ENCODE measurements at regions not wholly inside any gene's neighbourhood (a gene's known extent, or its start where the extent isn't known, plus 50 kb on each side); places are given as distances from the start of the nearest gene placed in this dataset.
"Not testable (repeated sequence)": the region's sequence is repeated elsewhere in the genome, so short reads cannot be mapped to it uniquely, and the experiment has no call there.

DNA sequence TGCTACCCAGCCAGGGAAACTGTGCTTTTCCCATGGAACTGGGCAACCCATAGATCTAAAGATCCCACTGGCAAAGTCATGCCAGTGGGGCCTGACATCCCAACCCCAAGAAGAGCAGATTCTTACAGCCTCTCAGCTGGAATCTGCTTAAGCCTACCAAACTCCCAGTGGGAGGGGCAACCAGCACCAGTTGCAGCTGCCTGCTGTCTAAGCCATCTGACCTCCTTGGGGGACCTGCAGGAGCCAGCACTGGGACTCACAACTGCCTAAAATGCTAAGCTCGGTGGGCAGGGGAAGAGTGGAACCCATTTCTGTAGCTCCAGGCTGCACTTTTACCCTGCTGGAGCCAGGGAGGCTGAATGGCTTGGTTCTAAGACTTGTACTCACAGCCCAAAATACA, 770.7 kb upstream of the SLC8A1 start:
- DNase-seq (ENCODE audit: extremely low read depth in 1 of 2, low read depth in 1 of 2) = no peak

GRCh38 chr2:41234093-41234492, 782.2 kb upstream of the SLC8A1 start:
- DNase-seq (ENCODE audit: extremely low read depth in 1 of 2, low read depth in 1 of 2) = no peak

DNA sequence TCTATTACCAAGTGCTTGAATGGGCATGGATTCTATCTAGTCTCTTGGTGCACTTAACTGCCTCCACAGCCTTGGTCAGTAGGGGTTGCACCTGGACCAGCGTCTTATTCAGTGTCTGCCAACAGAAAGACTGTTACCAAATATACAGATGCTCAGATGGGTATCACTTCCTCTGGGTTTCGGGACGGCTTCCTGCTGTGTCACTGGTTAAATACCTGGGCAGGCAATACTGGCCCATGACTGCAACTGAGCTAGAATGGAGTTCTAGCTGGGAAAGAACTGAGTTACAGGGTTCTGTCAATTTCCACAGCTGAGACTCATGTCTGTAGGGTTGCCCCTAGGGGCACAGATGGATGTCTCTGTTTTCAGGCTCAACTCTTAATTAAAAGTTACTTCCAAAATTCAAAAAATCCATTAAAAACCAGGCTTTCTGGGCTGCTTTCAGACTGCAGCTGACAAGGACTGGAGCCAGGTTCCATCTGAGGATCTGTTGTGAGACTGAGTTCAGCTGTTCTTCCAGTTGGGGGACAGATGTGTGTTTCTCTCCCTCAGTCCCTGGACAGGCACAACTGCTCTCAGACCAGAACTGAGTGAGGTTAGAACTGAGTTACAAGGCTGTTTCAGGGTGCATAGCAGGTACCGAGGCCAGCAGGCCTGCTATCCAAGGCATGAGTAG, 789.6 kb upstream of the SLC8A1 start:
- no peak for DNase-seq (ENCODE audit: extremely low read depth in 1 of 2, low read depth in 1 of 2)

- no peak for DNase-seq (ENCODE audit: extremely low read depth in 1 of 2, low read depth in 1 of 2)
These were observed 790.1 kb upstream of the SLC8A1 start for GRCh38 chr2:41242001-41242331.

DNA sequence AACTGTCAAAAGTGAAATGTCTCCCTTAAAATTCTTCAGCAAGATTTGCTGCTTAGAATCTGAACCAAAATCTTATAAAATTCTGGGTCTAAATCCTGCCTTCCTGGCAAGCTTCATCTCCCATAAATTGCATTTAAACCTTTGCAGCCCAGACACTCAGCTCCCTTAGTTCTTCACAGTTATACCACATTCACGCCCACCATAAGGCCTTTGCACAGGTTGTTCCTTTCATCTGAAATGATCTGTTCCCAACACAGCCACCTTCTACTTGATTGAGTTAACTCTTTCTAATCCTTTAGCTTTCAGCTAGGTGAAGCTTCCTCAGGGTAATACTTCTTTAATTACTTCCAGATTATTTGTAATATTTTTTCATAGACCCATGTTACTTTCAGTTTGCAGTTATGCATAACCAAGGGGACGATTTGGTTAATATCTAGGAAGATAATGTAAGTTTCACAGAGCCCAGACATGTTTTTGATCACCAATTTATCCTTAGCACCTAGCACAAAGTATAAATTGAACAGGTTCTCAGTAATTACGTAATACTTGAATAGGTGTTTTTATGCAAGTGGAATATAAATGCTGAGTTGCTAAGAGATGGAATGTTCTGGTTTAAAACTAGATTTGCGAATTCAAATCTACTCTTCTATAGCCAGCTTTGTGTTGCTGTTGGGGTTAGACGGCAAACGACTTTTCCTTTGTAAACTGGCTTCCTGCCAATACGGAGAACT, 779.7 kb upstream of the PKDCC start:
- no peak for DNase-seq (ENCODE audit: extremely low read depth in 1 of 2, low read depth in 1 of 2)

GRCh38 chr2:41283079-41283775, 764.6 kb upstream of the PKDCC start:
- DNase-seq (ENCODE audit: extremely low read depth in 1 of 2, low read depth in 1 of 2) = no peak

GRCh38 chr2:41293491-41293890, 754.3 kb upstream of the PKDCC start:
- DNase-seq (ENCODE audit: extremely low read depth in 1 of 2, low read depth in 1 of 2) = no peak

DNA sequence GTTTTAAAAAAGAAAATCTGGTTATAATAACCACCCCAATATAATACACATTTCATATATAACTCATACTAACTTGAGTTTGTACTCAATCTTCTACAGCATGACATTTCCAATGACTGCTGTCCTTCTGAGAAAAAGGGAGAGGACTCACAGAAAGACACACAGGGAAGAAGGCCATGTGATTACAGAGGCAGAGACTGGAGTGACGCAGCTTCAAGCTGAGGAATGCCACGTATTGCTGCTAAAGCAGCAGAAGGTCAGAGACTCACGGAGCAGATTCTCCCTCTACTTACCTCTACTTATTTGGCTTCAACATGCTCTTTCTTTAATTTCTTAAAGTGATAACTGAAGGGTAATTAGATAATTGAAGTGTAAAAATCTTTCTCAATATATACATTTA, 753.5 kb upstream of the PKDCC start:
- DNase-seq (ENCODE audit: extremely low read depth in 1 of 2, low read depth in 1 of 2) = no peak

DNA sequence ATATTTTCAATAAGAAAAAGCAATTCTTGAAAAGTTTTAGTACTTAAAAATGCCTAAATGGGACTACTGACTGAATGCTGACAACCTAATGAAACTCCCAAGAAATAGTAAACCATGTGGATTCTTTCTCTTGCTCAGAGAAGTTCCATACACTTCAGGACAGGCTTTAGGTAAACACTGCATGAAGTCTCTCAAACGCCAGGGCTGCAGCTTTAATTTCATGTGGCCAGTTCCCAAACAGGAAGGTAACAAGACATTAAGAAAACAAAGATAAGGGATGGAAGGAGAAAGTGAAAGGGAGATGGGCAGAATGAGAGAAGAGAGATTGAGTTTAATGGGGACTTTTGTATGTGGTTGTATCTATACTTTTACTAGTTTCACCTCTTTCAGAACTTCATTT, 734.7 kb upstream of the PKDCC start:
- no peak for DNase-seq (ENCODE audit: extremely low read depth in 1 of 2, low read depth in 1 of 2)

- DNase-seq (ENCODE audit: extremely low read depth in 1 of 2, low read depth in 1 of 2) = no peak
These were observed 733.2 kb upstream of the PKDCC start for GRCh38 chr2:41314511-41315070.

DNA sequence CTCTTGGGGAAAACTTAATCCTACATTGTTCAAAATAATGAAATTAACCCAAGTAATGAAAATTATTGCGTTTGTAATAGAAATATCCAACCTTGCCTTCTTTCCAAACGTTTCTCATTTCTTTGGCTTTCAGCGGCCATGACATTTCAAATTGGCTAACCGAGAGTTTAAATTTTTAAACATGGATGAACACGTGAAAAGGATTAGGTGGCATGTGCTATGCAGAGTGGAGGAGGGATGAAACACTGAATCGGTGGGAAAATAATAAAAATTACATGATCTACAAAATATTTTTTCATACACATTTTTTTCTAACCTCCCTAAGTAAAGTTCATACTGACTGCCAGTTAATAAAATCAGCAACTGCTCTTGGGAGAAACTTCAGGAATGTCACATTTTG, 728.4 kb upstream of the PKDCC start:
- DNase-seq (ENCODE audit: extremely low read depth in 1 of 2, low read depth in 1 of 2) = no peak

DNA sequence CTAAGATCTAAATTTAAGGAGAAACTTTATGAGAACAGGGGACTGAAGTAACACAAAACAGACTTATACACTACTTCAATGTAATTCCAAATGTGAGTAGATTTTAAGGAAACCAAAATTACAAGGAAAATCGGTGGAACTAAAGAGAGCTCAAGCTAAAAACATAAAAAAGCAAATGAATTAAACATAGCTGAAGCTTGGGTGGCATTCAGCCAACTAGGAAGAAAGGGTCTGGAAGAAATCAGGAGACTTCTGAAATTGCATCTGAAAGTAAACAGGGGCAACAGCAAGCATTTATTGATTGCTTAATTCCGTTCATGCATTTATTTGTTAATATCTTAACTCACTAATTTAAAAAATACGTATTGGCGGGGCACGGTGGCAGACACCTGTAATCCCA, 727.3 kb upstream of the PKDCC start:
- no peak for DNase-seq (ENCODE audit: extremely low read depth in 1 of 2, low read depth in 1 of 2)

- no peak for DNase-seq (ENCODE audit: extremely low read depth in 1 of 2, low read depth in 1 of 2)
These were observed 726.5 kb upstream of the PKDCC start for GRCh38 chr2:41321351-41321750.

- no peak for DNase-seq (ENCODE audit: extremely low read depth in 1 of 2, low read depth in 1 of 2)
These were observed 721.0 kb upstream of the PKDCC start for GRCh38 chr2:41326851-41327250.

GRCh38 chr2:41329040-41329439, 718.8 kb upstream of the PKDCC start:
- no peak for DNase-seq (ENCODE audit: extremely low read depth in 1 of 2, low read depth in 1 of 2)

DNA sequence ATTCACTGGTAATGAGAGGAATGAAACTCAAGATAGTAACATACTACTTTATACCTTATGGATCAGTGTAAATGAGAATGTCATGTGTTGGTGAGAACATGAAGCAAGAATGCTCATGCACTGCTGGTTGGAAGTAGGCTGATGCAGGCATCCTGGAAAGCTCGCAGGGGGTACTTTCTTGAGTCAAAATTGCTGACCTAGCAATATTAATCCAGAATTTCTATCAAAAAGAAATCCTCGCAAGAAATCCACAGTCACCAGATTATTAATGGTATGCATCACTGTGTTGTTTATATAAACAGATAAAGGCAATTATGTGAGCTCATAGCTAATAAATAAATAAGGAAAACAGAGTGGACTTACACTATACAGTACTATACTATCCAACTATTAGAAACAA, 713.7 kb upstream of the PKDCC start:
- DNase-seq (ENCODE audit: extremely low read depth in 1 of 2, low read depth in 1 of 2) = no peak

DNA sequence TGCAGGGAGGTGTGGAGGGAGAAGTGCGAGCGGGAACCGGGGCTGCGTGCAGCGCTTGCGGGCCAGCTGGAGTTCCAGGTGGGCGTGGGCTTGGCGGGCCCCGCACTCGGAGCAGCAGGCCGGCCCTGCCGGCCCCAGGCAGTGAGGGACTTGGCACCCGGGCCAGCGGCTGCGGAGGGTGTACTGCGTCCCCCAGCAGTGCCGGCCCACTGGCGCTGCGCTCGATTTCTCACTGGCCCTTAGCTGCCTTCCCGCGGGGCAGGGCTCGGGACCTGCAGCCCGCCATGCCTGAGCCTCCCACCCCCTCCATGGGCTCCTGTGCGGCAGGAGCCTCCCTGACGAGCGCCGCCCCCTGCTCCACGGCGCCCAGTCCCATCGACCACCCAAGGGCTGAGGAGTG, 712.2 kb upstream of the PKDCC start:
- DNase-seq (ENCODE audit: extremely low read depth in 1 of 2, low read depth in 1 of 2) = not testable (repeated sequence)

DNA sequence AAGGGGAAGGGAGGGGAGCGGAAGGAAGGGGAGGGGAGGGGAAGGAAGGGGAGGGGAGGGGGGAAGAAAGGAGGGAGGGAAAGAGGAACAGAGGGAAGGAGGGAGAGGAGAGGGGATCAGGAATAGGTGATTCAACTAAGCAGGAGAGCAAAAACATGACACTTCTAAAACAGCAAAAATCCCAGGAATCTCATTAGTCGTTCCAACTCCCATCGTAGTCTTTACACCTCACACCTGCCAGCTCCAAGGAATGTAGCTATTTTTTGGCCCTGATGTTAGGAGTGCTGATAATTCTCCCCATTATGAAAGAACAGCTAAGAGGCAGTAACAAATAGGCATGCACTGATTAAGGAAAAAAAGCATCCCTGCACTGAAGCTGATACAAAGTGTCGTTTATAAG, 709.9 kb upstream of the PKDCC start:
- no peak for DNase-seq (ENCODE audit: extremely low read depth in 1 of 2, low read depth in 1 of 2)

DNA sequence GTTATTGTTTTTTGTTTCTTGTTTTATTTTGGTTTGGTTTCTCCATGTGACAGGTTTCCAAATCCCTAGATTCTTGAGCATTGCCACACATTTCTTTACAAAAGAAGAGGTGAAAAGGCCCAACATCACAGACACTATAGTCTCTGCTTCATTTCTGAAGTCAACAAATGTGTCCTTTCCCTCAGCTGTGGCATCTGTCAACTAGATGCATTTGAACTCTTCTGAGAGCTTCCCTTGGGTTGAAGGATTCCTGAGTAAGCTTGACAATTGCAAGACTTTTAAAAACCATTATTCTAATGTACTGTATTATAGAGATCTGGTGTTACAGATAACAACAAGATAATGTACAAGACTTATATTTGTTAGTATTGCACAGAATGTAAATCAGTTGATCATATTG, 703.3 kb upstream of the PKDCC start:
- DNase-seq (ENCODE audit: extremely low read depth in 1 of 2, low read depth in 1 of 2) = no peak

DNA sequence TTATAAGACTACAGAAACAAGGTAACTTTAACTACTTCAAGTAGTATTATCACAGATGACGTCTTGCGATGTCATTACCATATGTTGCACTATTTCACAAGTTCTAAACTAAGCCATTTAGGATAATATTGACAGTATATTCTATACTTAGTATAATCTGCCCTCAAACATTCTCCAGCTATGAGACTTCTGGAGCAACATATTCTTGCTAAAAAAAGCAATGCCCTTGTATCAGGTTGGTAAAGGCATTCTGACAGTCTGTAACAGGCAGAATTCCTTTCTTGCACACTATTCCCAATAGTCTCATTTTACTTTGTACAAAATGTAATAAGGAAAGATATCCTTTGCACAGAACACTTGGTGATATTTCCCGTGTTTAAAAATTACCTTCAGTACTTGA, 694.8 kb upstream of the PKDCC start:
- DNase-seq (ENCODE audit: extremely low read depth in 1 of 2, low read depth in 1 of 2) = no peak

GRCh38 chr2:41355794-41356193, 692.0 kb upstream of the PKDCC start:
- no peak for DNase-seq (ENCODE audit: extremely low read depth in 1 of 2, low read depth in 1 of 2)

DNA sequence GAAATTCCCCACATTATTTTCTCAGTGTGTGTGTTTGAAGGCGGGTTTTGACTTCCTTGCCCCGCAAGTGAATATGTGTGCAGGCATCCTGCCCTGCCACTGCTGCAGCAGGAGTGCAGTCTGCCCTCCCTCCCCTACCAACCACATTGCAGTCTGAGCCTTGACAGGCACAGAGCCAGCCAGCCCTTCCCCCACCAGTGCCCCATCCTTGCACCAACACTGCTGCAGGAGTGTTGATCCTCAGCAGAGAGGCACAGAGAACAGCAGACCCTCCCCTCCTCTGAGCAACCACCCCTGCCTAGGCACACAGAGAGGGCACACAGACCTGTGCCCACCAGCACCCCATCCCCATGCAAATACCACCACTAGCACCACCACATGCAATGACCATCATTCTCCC, 683.0 kb upstream of the PKDCC start:
- no peak for DNase-seq (ENCODE audit: extremely low read depth in 1 of 2, low read depth in 1 of 2)
